GM18511 (cell line): ENCODE measurements at regions not wholly inside any gene's neighbourhood (a gene's known extent, or its start where the extent isn't known, plus 50 kb on each side); places are given as distances from the start of the nearest gene placed in this dataset.
"Not testable (repeated sequence)": the region's sequence is repeated elsewhere in the genome, so short reads cannot be mapped to it uniquely, and the experiment has no call there.

Source experiments
- ATAC-seq: cut with Tn5 transposase; IDR thresholded peaks from one replicate; pipeline ENCODE4 v1.9.1; 2021; ENCODE audit warnings: mild to moderate bottlenecking, moderate library complexity; ENCODE audit not compliant: unreplicated experiment

- no peak for ATAC-seq
Observed at GRCh38 chr5:102049517-102049916, 246.6 kb downstream of the SLCO4C1 start.

GRCh38 chr5:102048940-102049339, 247.1 kb downstream of the SLCO4C1 start:
- no peak for ATAC-seq

DNA sequence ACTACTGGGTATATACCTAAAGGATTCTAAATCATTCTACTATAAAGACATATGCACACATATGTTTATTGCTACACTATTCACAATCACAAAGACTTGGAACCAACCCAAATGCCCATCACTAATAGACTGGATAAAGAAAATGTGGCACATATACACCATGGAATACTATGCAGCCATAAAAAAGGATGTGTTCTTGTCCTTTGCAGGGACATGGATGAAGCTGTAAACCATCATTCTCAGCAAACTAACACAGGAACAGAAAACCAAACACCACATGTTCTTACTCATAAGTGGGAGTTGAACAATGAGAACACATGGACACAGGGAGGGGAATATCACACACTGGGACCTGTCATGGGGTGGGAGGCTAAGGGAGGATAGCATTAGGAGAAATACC, 249.0 kb downstream of the SLCO4C1 start:
- ATAC-seq = not testable (repeated sequence)

DNA sequence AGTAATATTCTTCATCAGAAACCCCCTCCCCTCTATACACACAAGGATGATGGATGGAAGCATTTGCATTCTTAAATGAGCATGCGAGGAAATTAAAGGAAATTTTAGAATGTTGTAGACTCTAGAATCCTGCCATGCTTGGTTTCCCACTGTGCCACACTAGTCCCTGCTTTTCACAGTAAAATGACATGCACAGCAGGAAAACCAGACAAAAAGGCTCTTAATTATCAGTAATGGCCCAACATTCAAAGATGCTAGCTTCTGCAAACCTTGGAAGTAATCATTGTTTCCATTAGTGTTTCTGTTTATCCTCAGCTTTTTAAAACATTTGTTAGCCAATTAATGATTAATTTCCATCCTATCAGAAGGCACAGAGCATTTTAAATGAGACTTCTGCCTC, 255.8 kb downstream of the SLCO4C1 start:
- ATAC-seq = no peak

- no peak for ATAC-seq
Observed at GRCh38 chr5:102036927-102037326, 259.2 kb downstream of the SLCO4C1 start.

GRCh38 chr5:102031711-102032110, 264.4 kb downstream of the SLCO4C1 start:
- no peak for ATAC-seq

DNA sequence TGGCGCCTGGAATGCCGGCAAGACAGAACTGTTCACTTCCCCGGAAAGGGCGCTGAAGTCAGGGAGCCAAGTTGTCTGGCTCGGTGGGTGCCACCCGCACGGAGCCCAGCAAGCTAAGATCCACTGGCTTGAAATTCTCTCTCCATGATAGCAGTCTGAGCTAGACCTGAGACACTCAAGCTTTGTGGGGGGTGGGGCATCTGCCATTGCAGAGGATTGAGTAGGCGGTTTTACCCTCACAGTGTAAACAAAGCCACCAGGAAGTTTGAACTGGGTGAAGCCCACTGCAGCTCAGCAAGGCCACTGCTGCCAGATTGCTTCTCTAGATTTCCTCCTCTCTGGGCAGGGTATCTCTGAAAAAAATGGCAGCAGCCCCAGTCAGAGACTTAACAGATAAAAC, 277.4 kb downstream of the SLCO4C1 start:
- ATAC-seq = no peak

DNA sequence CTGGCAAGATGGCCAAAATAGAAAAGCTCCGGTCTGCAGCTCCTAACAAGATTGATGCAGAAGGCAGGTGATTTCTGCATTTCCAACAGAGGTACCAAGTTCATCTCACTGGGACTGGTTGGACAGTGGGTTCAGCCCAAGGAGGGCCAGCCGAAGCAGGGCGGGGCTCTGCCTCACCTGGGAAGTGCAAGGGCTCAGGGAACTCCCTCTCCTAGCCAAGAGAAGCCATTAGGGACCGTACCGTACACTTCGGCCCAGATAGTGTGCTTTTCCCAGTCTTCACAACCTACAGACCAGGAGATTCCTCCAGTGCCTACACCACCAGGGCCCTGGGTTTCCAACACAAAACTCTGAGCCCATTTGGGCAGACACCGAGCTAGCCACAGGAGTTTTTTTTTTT, 277.8 kb downstream of the SLCO4C1 start:
- ATAC-seq = no peak

DNA sequence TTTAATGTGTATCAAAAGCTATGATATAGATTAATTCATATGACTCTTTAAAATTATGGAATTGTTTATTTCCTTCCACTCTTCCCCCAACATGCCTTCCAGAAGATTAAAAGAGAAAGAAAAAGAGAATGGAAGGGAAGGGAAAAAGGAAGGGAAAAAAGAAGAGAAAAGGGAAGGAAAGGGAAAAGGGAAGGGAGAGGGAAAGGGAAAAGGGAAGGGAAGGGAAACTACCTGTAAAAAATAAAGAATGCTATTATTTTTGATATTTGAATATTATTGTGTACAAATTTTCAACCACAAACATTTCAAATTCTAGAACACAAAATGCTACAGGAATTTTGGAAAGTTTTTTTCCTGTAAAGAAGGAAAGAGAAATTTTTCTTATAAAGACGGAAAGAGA, 281.7 kb downstream of the SLCO4C1 start:
- no peak for ATAC-seq

DNA sequence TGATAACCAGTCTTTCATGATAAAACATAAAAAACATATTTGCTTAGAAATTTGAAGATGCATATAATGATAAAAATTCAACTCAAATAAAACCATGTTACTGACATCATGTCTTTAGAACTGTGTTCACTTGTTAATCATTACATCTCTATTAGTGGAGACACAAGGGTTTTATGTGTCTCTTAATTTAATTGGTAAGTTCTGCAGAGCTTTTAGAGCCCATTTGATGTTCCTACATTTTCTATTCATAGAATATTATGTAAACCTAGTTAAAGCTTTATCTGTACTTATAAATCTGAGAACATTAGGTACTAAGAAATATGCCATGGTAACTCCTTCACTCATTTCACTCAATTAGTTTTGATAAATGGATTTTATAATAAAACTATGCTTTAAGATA, 285.4 kb downstream of the SLCO4C1 start:
- no peak for ATAC-seq

DNA sequence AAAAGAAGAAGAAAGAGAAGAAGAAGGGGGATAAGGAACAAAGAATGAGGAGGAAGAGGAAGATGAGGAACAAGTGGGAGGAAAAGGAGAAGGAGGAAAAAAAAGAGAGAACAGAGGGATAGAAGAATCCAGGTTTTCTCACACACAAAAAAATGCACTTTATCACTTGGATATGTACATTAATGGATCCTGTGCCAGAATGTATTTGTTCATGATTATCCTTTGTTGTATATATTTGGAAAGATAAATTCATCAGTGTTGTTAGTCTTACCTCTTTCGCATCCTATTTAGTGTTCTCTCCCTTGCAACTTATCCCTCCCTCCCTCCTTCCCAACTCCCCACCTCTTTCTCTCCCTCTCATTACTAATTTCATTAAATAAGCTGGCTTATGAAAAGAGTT, 298.8 kb downstream of the SLCO4C1 start:
- ATAC-seq = no peak

GRCh38 chr5:101995585-101995984, 300.5 kb downstream of the SLCO4C1 start:
- ATAC-seq = no peak

- no peak for ATAC-seq
Observed at GRCh38 chr5:101991486-101991885, 304.6 kb downstream of the SLCO4C1 start.

DNA sequence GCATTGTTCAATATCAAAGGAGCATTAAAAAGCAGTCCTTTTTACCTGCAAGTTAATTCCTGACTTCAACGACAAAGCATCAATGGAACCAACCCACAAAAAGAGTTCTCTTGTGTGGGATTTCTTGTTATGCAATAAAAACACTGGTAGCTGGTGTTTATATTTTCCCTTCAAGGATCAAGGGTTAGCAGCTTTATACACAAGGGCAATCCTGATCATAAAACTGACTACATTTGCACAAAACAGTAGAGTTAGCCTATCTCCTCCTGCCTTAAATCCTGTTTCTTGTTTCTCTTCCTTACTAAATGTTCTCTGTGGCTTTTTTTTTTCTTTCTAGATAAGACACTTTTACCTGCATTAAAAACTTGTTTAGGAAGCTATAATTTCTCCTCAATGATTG, 306.4 kb downstream of the SLCO4C1 start:
- ATAC-seq = no peak

DNA sequence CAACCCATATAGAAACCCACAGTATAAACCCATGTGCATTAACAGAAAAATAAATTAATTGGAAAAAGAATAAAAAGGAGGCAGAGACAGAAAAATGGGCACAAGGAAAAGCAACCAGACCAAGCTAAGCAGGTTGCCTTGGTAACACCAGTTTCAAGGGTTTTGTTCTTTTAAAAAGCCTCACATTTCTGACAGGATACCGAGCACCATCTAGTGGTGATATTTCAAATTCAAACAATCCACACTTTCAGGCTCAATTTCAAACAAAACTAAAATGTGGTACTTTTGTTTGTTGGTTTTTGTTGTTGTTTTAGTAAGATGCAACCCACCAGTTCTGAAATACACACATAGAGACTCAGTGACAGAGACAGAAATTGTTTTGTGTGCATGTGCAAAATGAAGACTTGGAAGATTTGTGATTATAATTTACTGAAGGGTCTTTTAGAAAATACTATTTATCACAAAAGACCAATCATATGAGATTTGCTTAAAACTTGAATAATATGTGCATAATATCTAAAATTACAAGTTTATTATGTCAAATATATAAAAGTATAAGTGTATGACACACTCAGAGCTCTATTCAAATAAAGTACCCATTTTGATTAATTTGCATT, 318.2 kb downstream of the SLCO4C1 start:
- peak; percentile 95 for ATAC-seq

GRCh38 chr5:101976933-101977332, 319.2 kb downstream of the SLCO4C1 start:
- no peak for ATAC-seq

DNA sequence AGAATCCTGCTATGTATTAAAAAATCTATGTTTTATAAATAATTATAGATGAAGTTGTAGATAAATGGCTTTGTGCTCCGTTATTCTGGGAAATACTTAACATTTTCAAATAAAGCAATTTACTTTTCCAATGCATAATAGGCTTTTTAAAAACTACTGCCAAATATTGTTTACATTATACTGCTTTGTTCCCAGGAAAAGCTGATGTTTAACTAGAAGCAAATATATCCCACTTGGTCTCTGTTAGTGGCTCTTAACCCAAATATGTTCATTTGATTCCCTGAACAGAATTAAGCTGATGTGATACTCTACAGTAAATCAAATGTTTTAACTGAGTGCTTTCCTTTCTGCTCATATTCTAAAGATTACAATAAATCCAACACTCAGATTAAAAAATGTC, 326.3 kb downstream of the SLCO4C1 start:
- ATAC-seq = no peak

- no peak for ATAC-seq
Observed at GRCh38 chr5:101966476-101966875, 329.6 kb downstream of the SLCO4C1 start.

DNA sequence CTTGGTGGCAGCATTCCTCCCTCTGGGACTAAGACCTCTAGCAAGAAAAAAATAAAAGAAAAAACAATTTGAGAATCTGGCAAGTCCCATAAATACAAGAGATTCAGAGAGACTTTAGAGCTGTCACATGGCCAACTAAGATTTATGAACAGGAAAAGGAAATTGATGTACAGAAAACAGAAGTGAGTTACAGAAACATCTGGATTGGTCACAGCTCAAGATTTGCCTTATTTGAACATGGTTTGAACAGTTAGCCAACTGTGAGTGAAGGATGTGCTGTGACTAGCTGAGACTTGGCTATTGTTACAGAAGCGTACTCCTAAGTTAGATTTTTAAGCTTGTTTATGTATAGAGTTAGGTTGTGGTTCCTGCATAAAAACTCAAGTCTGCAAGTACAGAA, 340.2 kb downstream of the SLCO4C1 start:
- no peak for ATAC-seq

GRCh38 chr5:101950019-101950418, 346.1 kb downstream of the SLCO4C1 start:
- no peak for ATAC-seq

DNA sequence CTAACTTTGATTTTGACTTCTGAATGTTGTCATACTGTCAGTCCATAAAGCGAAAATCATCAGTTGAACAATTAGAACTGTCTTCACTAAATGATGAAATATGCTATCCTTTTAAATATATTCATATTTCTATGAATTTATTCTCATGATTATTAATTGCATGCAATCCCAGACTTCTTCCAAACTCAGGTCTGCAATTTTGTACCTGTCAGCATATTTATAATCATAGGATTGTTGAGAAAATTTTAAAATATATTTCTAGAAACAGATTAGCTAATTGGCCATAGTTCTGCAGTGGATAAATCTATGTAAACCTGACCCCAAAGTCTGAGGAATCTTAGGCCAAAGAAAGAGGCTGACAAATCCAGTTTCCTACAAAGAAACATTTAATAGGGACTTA, 347.5 kb downstream of the SLCO4C1 start:
- no peak for ATAC-seq

- no peak for ATAC-seq
Observed at GRCh38 chr5:101943784-101944183, 352.3 kb downstream of the SLCO4C1 start.

DNA sequence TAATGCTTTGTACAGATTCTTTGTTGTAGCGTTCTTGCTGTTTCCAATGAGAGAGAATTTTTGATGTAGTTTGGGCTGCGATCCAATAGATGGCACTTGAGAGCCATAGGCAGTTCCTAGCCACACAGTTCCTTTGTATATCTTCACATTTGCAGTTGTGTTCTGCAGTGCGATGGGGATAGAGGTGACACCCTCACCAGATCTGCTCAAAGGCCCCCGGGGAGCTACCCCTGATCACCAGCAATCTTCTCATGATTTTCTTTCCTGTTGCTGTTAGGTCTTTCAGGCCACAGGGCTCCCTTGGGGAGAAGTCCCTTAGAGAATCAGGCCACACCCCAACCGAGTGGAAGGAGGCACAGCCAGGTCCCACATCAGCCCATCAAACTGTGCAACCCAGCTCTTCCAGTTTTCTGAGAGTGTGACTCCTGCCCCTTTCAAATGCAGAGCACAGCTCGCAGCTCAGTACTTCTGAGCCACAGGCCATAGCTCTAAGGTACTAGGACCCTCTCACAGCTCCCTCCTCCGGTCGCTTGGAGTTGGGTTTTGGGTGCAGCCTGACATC, 353.7 kb downstream of the SLCO4C1 start:
- peak; percentile 91 for ATAC-seq
